Skeletal muscle tissue (tissue), 3 donors: ENCODE measurements at regions not wholly inside any gene's neighbourhood (a gene's known extent, or its start where the extent isn't known, plus 50 kb on each side); places are given as distances from the start of the nearest gene placed in this dataset.
"Not testable (repeated sequence)": the region's sequence is repeated elsewhere in the genome, so short reads cannot be mapped to it uniquely, and the experiment has no call there.

ENCODE experiments used
- H3K27ac ChIP-seq: one replicate; pipeline ENCODE4 v1.7.0; 2013; ENCODE audit warnings: mild to moderate bottlenecking, low read depth, low read length, inconsistent platforms
- H3K27me3 ChIP-seq, 3 donors: one replicate each; pipeline ENCODE4 v1.7.0; 2013; ENCODE audit warnings: low read length in 3 of 3; ENCODE audit not compliant: control insufficient read depth in 3 of 3, insufficient read depth in 3 of 3
- H3K36me3 ChIP-seq, 3 donors: one replicate each; pipeline ENCODE4 v1.7.0; 2013; ENCODE audit warnings: low read length in 3 of 3; ENCODE audit not compliant: control insufficient read depth in 3 of 3, insufficient read depth in 3 of 3
- H3K4me1 ChIP-seq, 3 donors: one replicate each; pipeline ENCODE4 v1.7.0; 2013; ENCODE audit warnings: low read length in 3 of 3, mild to moderate bottlenecking in 3 of 3; ENCODE audit not compliant: control insufficient read depth in 3 of 3, insufficient read depth in 3 of 3
- H3K4me3 ChIP-seq, 3 donors: one replicate each; pipeline ENCODE4 v1.7.0; 2013; ENCODE audit warnings: low read length in 3 of 3
- H3K9ac ChIP-seq, 3 donors: one replicate each; pipeline ENCODE4 v1.7.0; 2013; ENCODE audit warnings: low read length in 3 of 3, mild to moderate bottlenecking in 3 of 3, moderate library complexity in 2 of 3, low read depth in 1 of 3
- H3K9me3 ChIP-seq, 3 donors: one replicate each; pipeline ENCODE4 v1.7.0; 2013; ENCODE audit warnings: low read length in 3 of 3; ENCODE audit not compliant: control insufficient read depth in 3 of 3
- donor health status: Osteomylitis.

GRCh38 chr3:86782866-86783265, 208.1 kb downstream of the VGLL3 start:
- H3K27me3 ChIP-seq, result no peaks in the 10 kb centered on the region
- H3K9ac ChIP-seq, result no peak overlapping the region
- no peak overlapping the region for H3K27ac ChIP-seq
- no peaks in the 10 kb centered on the region for H3K9me3 ChIP-seq
- H3K4me3 ChIP-seq, result no peak overlapping the region
- H3K36me3 ChIP-seq, result no peaks in the 10 kb centered on the region
- H3K4me1 ChIP-seq, result no peaks in the 10 kb centered on the region

GRCh38 chr3:86782286-86782685, 208.7 kb downstream of the VGLL3 start:
- Histone ChIP-seq H3K36me3 (no peaks in the 10 kb centered on the region), H3K9ac (no peak overlapping the region), H3K4me3 (no peak overlapping the region), H3K27ac (no peak overlapping the region), H3K4me1 (no peaks in the 10 kb centered on the region), H3K27me3 (no peaks in the 10 kb centered on the region), H3K9me3 (no peaks in the 10 kb centered on the region)

DNA sequence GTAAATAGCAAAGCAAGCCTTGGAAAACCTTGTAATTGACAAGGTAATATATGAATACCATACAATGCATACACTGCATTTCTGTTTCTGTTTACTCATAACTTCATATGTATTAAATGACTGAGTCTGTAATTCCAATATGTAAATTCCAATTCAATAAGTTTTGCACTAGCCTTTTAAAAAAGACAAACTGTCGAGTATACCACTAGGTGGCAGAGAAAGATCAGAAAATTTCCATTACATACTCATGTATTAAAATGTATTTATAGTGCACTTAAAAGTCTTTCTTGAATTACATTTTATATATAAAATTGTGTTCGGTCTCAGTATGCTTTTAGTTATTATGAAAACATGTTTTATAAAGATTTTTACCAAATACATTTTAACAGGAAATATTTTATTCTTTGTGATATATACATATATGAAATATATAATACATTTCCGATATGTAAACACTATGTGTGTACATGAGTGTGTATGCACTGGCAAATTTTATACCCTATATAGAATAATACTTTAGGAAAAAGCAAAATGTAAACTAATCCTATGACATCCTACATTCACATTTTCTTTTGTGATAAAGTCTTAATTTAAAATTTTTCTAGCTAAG, 216.8 kb downstream of the VGLL3 start:
- Histone ChIP-seq H3K36me3 (no peaks in the 10 kb centered on the region), H3K27ac (no peak overlapping the region), H3K4me1 (no peaks in the 10 kb centered on the region), H3K27me3 (no peaks in the 10 kb centered on the region), H3K9me3 (no peaks in the 10 kb centered on the region), H3K4me3 (no peak overlapping the region), H3K9ac (no peak overlapping the region)

GRCh38 chr3:86772699-86773098, 218.2 kb downstream of the VGLL3 start:
- Histone ChIP-seq H3K27ac (no peak overlapping the region), H3K36me3 (no peaks in the 10 kb centered on the region), H3K4me1 (no peaks in the 10 kb centered on the region), H3K9ac (no peak overlapping the region), H3K4me3 (no peak overlapping the region), H3K9me3 (no peaks in the 10 kb centered on the region), H3K27me3 (no peaks in the 10 kb centered on the region)

GRCh38 chr3:86771741-86772512, 219.0 kb downstream of the VGLL3 start:
- Histone ChIP-seq H3K27ac (no peak overlapping the region), H3K4me3 (no peak overlapping the region), H3K9me3 (no peaks in the 10 kb centered on the region), H3K36me3 (no peaks in the 10 kb centered on the region), H3K4me1 (no peaks in the 10 kb centered on the region), H3K9ac (no peak overlapping the region), H3K27me3 (no peaks in the 10 kb centered on the region)

- no peaks in the 10 kb centered on the region for H3K9me3 ChIP-seq
- no peaks in the 10 kb centered on the region for H3K4me1 ChIP-seq
- H3K9ac ChIP-seq, result no peak overlapping the region
- H3K4me3 ChIP-seq, result no peak overlapping the region
- no peak overlapping the region for H3K27ac ChIP-seq
- no peaks in the 10 kb centered on the region for H3K36me3 ChIP-seq
- no peaks in the 10 kb centered on the region for H3K27me3 ChIP-seq
Measured at GRCh38 chr3:86766331-86766730, 224.6 kb downstream of the VGLL3 start.

DNA sequence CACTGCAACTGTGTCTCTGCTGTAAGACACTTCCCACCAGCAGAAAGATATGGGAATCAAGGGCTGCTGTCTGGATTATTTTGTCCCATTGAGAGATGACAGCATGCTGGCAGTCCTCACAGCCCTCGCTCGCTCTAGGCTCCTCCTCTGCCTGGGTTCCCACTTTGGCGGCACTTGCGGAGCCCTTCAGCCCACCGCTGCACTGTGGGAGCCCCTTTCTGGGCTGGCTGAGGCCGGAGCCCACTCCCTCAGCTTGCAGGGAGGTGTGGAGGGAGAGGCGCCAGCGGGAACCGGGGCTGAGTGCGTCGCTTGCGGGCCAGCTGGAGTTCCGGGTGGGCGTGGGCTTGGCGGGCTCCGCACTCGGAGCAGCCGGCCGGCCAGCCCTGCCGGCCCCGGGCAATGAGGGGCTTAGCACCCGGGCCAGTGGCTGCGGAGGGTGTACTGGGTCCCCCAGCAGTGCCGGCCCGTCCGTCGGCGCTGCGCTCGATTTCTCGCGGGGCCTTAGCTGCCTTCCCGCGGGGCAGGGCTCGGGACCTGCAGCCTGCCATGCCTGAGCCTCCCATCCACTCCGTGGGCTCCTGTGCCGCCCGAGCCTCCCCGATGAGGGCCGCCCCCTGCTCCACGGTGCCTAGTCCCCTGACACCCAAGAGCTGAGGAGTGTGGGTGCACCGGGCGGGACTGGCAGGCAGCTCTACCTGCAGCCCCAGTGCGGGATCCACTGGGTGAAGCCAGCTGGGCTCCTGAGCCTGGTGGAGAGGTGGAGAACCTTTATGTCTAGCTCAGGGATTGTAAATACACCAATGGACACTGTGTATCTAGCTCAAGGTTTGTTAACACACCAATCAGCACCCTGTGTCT, 233.4 kb downstream of the VGLL3 start:
- H3K4me1 ChIP-seq, H3K4me3 ChIP-seq, H3K36me3 ChIP-seq, H3K9me3 ChIP-seq, H3K9ac ChIP-seq, H3K27me3 ChIP-seq, H3K27ac ChIP-seq: not testable (repeated sequence)

DNA sequence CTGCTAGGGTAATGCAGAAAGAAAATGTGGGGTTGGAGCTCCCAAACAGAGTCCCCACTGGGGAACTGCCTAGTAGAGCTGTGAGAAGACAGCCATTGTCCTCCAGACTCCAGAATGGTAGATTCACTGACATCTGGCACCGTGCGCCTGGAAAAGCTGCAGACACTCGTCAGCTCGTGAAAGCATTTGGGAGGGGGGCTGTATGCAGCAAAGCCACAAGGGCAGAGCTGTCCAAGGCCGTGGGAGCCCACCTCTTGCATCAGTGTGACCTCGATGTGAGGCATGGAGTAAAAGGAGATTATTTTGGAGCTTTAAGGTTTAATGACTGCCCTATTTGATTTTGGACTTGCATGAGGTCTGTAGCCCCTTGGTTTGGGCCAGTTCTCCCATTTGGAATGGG, 242.9 kb downstream of the VGLL3 start:
- Histone ChIP-seq H3K9me3 (no peaks in the 10 kb centered on the region), H3K27me3 (no peaks in the 10 kb centered on the region), H3K27ac (no peak overlapping the region), H3K4me3 (no peak overlapping the region), H3K4me1 (no peaks in the 10 kb centered on the region), H3K9ac (no peak overlapping the region), H3K36me3 (no peaks in the 10 kb centered on the region)

DNA sequence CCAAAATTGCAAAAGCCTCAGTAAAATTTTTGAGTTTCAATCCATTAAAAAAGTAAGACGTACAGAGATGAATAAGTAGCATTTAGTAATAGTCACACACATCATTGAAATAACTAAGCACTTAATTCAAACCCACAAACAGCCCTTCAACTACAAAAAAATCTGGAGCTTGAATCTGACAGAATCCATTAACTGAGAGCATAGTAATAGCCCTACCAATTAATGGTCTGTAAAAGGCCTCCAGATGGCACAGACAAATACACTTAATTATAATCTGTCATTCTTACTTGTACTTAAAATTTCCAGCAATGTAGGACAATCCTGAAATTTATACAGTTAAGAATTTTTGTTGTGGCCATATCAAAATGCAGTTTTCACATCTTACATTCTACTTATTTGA, 246.9 kb downstream of the VGLL3 start:
- Histone ChIP-seq H3K9ac (no peak overlapping the region), H3K36me3 (no peaks in the 10 kb centered on the region), H3K27me3 (no peaks in the 10 kb centered on the region), H3K4me3 (no peak overlapping the region), H3K4me1 (no peaks in the 10 kb centered on the region), H3K9me3 (no peaks in the 10 kb centered on the region), H3K27ac (no peak overlapping the region)

- H3K4me1 ChIP-seq, result no peaks in the 10 kb centered on the region
- no peaks in the 10 kb centered on the region for H3K9me3 ChIP-seq
- H3K27me3 ChIP-seq, result no peaks in the 10 kb centered on the region
- no peak overlapping the region for H3K4me3 ChIP-seq
- H3K27ac ChIP-seq, result no peak overlapping the region
- H3K9ac ChIP-seq, result no peak overlapping the region
- H3K36me3 ChIP-seq, result no peaks in the 10 kb centered on the region
Measured at GRCh38 chr3:86743233-86743632, 247.7 kb downstream of the VGLL3 start.
